ENCODE measurements at regions not wholly inside any gene's neighbourhood (a gene's known extent, or its start where the extent isn't known, plus 50 kb on each side); places are given as distances from the start of the nearest gene placed in this dataset.

DNA sequence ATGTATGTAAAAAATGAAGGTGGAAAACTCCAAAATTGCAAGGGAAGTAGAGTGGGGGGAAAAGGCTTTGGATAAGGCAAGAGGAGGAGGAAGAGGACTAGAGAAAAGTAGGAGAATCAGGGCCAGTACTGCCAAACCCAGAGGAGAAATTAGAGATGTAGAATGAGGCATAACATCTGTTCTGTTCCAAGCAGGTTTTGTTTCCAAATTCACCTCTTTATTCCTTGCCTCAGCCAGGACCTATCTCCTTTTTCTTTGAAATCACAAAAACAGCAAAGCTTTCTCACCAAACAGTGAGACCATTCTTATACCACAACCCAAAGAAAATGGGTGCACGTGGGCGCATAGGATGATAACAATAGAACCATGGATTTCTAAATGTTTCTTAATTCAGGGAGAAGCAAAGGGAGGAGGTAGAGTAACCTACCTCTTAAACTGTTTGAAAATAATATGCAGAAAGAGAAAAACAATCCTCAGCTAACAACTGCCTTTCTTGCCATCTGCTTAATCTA, 383.3 kb upstream of the PKN2 start:
- TF ChIP-seq CTCF (conservative IDR thresholded peaks at IDR 0.05; ENCODE audit: low read depth, low read length) = no peak
- TF ChIP-seq EZH2 (IDR thresholded peaks at IDR 0.05; ENCODE audit: borderline replicate concordance, low read depth, low read length, poor library complexity, severe bottlenecking) = no peak

Measured in A673 (cell line).